ENCODE measurements at regions not wholly inside any gene's neighbourhood (a gene's known extent, or its start where the extent isn't known, plus 50 kb on each side); places are given as distances from the start of the nearest gene placed in this dataset.

DNA sequence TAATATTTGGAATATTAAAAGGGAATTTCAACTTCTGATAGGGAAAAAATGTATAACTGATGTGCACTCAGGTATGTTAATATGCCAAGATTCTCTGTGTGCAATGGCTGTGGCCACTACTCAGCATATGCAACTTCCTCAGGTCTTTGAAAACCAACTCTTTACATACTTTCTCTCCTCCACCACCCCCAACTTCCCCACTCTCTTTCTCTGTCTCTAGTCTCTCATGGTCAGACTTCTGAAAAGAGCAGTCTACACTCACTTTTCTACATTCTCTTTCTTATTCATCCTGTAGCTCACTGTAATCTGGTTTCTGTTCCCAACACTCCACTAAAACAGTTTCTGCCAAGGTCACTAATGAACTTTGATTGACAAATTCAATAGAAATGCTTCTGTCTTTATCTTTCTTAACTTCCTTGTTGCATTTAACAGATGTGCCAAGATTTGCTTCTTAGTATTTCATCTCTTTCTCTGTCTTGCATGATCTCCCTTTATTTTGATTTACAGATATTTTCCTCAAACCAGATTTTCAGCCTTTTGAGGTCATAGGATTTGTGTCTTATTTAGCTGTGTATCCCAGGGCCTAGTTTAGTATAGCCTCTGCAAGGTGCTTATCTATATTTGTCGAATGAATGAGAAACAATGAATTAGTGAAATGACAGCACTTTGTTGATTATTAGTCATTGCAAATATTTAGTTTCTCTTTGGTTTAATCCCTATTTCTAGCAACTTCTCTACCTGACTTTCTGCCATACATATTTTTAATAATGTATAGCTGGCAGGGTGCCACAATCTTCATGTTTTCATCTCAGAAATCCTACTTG is 168.9 kb downstream of the LMO4 start:
- ChIA-PET POLR2A (no interaction called here), CTCF (interaction anchor here (0.6 kb wide), 1 partner anchor 13 kb away, joined by 3 read pairs; no protein-coding TSS in a partner anchor)
- Mint-ChIP-seq H3K27me3 (no peaks in the 10 kb centered on the region), H3K4me1 (ENCODE audit: low read depth) (no peaks in the 10 kb centered on the region), H3K27ac (no peak overlapping the region), H3K9me3 (no peaks in the 10 kb centered on the region), H3K36me3 (ENCODE audit: low read depth) (no peaks in the 10 kb centered on the region), H3K4me3 (no peak overlapping the region)
- Histone ChIP-seq H3K9me3 (ENCODE audit: control insufficient read depth in 1 of 2, insufficient read depth in 1 of 2, low read length in 2 of 2) (no peaks in the 10 kb centered on the region), H3K36me3 (ENCODE audit: insufficient read depth, low read length) (no peaks in the 10 kb centered on the region), H3K27ac (ENCODE audit: low read depth in 1 of 2, low read length in 2 of 2) (no peak overlapping the region), H3K4me3 (ENCODE audit: low read length) (no peak overlapping the region), H3K4me1 (ENCODE audit: insufficient read depth, low read length) (no peaks in the 10 kb centered on the region), H3K27me3 (ENCODE audit: control insufficient read depth in 1 of 2, insufficient read depth in 2 of 2, low read length in 2 of 2) (no peaks in the 10 kb centered on the region)
- intact Hi-C loops (cut with DNase I, micrococcal nuclease), result no loop called here
- TF ChIP-seq CTCF (IDR thresholded peaks at IDR 0.05), result no peak
- ATAC-seq (ENCODE audit: poor library complexity), result no peak
- no peak for DNase-seq

DNA sequence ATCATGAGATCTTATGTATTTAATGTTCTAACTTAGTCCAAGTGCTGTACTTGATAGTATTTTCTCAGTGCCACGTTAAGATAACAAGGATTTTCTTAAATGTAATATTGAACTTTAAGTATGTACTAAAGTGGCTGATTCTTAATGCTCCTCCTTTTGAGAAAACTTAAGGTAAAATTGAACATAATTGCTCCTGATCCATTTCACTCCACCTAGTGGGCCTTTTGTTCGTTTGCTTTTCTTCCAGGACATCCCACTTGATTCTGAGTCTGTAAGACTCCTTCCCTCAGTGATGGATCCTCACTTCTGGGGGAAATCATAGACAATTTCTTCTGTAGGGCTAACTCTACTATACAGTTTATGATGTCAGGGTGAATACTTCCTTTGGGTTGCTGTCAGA is 173.1 kb downstream of the LMO4 start:
- ATAC-seq (ENCODE audit: poor library complexity), result no peak
- peak in 1 of 14 experiments; percentile 2 for DNase-seq
- Mint-ChIP-seq H3K27me3 (no peaks in the 10 kb centered on the region), H3K4me3 (no peak overlapping the region), H3K4me1 (ENCODE audit: low read depth) (peaks cover 6% of the 10 kb centered on the region), H3K27ac (no peak overlapping the region), H3K9me3 (no peaks in the 10 kb centered on the region), H3K36me3 (ENCODE audit: low read depth) (no peaks in the 10 kb centered on the region)
- H3K4me1 ChIP-seq (ENCODE audit: insufficient read depth, low read length), result no peaks in the 10 kb centered on the region
- POLR2A ChIA-PET, result no interaction called here
- no peaks in the 10 kb centered on the region for H3K36me3 ChIP-seq (ENCODE audit: insufficient read depth, low read length)
- intact Hi-C loops (cut with DNase I, micrococcal nuclease), result no loop called here
- no peak overlapping the region for H3K27ac ChIP-seq (ENCODE audit: low read depth in 1 of 2, low read length in 2 of 2)
- H3K4me3 ChIP-seq (ENCODE audit: low read length), result no peak overlapping the region
- no peaks in the 10 kb centered on the region for H3K9me3 ChIP-seq (ENCODE audit: control insufficient read depth in 1 of 2, insufficient read depth in 1 of 2, low read length in 2 of 2)
- CTCF ChIA-PET, result no interaction called here
- no peaks in the 10 kb centered on the region for H3K27me3 ChIP-seq (ENCODE audit: control insufficient read depth in 1 of 2, insufficient read depth in 2 of 2, low read length in 2 of 2)
- TF ChIP-seq CTCF (IDR thresholded peaks at IDR 0.05), result no peak

- Histone ChIP-seq H3K4me1 (ENCODE audit: insufficient read depth, low read length) (no peaks in the 10 kb centered on the region), H3K27me3 (ENCODE audit: control insufficient read depth in 1 of 2, insufficient read depth in 2 of 2, low read length in 2 of 2) (no peaks in the 10 kb centered on the region), H3K36me3 (ENCODE audit: insufficient read depth, low read length) (no peaks in the 10 kb centered on the region), H3K27ac (ENCODE audit: low read depth in 1 of 2, low read length in 2 of 2) (no peak overlapping the region), H3K4me3 (ENCODE audit: low read length) (no peak overlapping the region), H3K9me3 (ENCODE audit: control insufficient read depth in 1 of 2, insufficient read depth in 1 of 2, low read length in 2 of 2) (no peaks in the 10 kb centered on the region)
- ChIA-PET CTCF (no interaction called here), POLR2A (no interaction called here)
- Mint-ChIP-seq H3K36me3 (ENCODE audit: low read depth) (no peaks in the 10 kb centered on the region), H3K27ac (no peak overlapping the region), H3K4me1 (ENCODE audit: low read depth) (peaks cover 12% of the 10 kb centered on the region), H3K4me3 (no peak overlapping the region), H3K27me3 (no peaks in the 10 kb centered on the region), H3K9me3 (no peaks in the 10 kb centered on the region)
- ATAC-seq (ENCODE audit: poor library complexity), result no peak
- DNase-seq, result no peak
- intact Hi-C loops (cut with DNase I, micrococcal nuclease), result no loop called here
- no peak for TF ChIP-seq CTCF (IDR thresholded peaks at IDR 0.05)
Measured at GRCh38 chr1:87505391-87505983, 176.8 kb downstream of the LMO4 start.

Measured in CD4-positive, alpha-beta T cell (primary cell).